GM19455 (cell line): ENCODE measurements at regions not wholly inside any gene's neighbourhood (a gene's known extent, or its start where the extent isn't known, plus 50 kb on each side); places are given as distances from the start of the nearest gene placed in this dataset.
"Not testable (repeated sequence)": the region's sequence is repeated elsewhere in the genome, so short reads cannot be mapped to it uniquely, and the experiment has no call there.

ENCODE experiments used
- ATAC-seq: cut with Tn5 transposase; IDR thresholded peaks from one replicate; pipeline ENCODE4 v1.9.1; 2021; ENCODE audit not compliant: unreplicated experiment

- ATAC-seq, result no peak
These were observed 72.3 kb upstream of the SNTG2 start for GRCh38 chr2:878245-878930.

- no peak for ATAC-seq
These were observed 72.9 kb upstream of the SNTG2 start for GRCh38 chr2:877747-878146.

DNA sequence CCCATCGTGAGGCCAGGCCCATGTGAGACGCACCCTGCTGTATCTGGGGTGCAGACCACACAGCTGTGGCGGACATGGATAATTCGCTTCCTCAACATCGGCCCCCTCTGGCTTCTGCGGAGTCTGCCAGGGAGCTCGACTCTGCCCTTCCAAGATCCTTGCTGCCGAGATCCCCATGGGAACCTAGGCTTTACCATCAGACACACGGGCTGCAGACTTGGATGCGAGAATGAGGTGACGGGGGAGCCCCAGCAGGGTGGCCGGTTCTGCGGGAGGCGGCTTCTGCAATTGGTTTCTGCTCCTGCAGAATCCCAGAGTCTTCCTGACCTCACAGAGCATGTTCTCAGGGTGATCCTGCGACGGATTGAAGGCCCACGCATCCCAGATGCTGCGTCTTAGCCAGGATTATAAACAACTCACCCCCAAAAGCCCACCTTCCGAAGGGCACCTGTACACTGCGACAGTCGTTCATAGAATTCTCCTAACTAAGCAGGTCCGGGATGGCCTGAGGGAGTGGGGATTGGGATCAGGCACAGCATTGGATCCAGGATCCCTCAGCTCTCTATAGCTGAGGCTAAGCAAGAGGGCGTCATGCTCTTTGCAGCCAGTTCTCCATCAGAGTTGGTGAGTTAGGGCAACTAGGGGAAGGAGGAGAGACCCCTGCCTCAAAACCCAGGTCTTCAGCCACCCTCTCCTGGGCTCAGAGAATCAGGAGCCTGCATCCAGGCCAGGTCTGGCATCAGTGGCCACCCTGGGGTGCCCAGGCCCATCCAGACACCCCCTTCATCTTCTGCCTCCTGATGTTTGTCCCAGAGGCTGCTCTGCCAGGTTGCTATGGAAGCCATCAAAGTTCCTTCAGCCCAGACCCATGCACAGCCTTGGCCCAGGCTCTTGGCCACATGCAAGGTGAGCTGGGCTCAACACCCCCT, 74.7 kb upstream of the SNTG2 start:
- no peak for ATAC-seq

DNA sequence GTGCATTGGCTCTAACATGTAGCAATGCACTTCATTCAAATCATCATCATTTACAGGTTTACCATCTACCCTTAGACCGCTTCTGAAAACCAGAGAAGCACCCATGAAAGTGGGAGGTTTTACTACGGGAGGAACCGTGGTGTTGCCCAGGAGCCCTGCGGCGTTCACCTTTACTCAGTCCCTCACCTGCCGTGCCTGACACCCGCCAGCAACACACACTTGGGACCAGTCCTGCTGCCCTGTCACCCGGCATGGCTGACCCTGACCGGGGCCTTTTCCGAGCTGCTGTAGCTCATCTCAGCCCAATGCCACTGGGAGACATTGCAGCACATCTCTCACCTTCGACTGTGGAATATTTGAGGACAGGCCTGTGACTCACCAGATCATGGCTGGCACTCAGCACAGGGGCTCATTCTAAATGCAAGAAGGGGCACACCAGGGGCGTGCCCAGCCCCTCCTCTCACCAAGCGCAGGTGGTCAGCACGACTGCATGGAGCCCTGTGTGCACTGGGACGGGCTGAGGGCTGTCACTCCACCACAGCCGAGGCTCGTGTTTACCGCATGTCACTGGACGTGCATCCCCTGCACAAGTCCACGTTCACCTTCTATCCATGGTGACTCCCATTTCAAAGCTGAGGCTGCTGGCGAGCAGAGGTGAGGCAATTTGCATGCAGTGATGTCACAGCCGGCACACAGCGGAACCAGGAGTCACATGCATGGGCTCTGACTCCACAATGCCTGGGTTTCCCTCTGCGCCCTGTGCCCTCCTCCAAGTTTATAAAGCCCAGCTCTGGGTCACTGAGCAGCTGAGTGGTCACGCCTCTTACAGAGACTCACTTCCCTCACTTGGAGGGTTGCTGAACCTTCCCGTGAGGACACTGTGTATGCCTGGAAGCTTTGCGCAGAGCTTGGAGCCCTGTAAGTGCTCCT, 76.7 kb upstream of the SNTG2 start:
- ATAC-seq, result no peak

DNA sequence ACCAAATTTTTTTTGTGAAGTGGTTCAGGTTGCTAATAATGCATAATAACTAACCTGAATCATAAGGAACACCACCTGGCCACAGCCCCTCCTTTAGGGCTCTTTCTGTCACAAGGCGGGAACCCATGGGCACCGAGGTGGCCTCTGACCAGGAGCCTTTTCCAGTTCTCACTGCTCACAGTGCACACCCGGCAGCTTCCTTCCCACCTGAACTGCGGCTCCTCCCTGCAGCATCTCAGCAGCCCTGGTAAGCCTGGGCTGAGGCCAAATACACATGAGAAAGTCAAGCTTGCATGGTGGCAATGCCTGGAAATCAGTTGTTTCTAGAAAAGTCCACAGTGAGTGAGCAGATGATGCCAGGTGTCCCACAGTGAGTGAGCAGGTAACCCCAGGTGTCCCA, 77.6 kb upstream of the SNTG2 start:
- no peak for ATAC-seq

GRCh38 chr2:871926-872680, 78.5 kb upstream of the SNTG2 start:
- ATAC-seq, result no peak

DNA sequence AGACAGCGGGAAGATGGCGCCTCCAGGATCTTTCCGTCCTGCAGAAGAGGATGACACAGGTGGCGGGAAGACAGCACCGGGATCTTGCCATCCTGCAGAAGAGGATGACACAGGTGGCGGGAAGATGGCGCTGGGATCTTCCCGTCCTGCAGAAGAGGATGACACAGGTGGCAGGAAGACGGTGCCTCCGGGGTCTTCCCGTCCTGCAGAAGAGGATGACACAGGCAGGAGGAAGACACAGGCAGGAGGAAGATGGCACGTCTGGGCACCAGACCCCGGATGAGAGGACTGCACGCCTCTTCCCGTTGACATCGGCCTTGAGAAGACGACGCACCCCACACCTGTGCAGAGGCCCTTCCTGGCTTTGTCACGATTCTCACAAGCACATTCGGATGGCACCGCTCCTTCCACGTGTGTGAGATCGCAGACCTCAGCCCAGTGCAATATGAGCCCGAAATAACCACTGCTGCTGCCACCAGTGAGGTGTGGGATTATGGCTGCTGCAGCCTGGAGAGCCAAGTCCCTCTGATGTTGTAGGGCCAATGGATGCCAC, 79.4 kb upstream of the SNTG2 start:
- no peak for ATAC-seq

DNA sequence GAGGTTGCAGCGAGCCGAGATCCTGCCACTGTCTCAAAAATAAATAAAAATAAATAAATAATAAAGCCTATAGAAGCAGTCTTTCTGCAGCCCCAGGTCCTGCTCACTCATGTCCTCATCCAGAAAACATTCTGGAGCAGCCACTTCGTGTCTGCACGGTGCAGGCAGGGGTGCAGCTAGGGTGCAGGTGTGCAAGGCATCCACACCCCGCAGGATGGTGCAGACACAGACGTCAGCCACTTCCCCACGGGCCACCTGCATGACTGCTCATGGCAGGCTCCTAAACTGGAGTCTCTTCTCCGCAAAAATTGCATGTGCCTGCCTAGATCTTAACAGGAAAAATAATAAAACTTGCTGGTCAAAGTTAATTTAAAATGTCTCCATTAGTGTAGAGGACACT, 80.2 kb upstream of the SNTG2 start:
- ATAC-seq, result no peak

DNA sequence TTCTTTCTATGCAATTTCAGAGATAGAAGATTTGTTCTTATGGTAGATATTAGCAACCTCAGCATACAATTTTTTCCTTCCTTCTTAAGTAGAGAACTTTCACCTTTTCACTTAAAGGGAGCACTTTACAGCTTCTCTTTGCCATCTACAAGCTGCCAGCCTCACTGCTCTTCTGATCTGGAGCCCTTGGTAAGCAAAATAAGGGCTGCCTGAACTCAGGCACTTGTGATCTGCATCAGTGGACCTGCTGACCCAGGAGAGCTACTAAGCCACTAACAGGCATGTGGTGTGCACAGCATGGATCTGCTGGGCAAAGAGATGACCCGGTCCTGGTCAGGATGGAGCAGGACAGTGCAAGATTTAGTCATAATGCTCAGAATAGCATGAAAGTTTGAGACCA, 80.8 kb upstream of the SNTG2 start:
- ATAC-seq, result no peak

GRCh38 chr2:869357-869871, 81.2 kb upstream of the SNTG2 start:
- no peak for ATAC-seq

DNA sequence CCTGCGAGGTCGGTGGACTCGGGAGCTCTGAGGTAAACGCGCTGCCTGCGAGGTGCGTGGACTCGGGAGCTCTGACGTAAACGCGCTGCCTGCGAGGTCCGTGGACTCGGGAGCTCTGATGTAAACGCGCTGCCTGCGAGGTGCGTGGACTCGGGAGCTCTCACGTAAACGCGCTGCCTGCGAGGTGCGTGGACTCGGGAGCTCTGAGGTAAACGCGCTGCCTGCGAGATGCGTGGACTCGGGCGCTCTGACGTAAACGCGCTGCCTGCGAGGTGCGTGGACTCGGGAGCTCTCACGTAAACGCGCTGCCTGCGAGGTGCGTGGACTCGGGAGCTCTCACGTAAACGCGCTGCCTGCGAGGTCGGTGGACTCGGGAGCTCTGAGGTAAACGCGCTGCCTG, 81.8 kb upstream of the SNTG2 start:
- not testable (repeated sequence) for ATAC-seq

DNA sequence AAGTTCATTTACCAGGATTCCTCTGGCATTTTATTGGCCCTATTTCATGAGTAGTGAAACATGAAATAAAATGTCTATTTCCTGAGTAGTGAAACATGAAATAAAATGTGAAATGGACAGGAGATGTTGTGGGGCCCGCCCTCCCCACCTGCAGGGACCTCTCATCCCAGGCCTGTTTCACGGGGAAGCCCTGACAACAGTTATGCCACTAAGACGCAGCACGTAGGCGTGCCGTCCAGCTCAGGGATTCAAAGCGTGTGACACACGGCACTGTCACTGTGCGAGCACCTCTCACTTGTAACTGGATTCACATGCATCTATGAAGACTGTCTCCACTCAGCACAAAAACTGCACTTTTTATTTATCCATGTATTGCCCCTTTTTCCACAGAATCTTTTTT, 83.4 kb upstream of the SNTG2 start:
- no peak for ATAC-seq

DNA sequence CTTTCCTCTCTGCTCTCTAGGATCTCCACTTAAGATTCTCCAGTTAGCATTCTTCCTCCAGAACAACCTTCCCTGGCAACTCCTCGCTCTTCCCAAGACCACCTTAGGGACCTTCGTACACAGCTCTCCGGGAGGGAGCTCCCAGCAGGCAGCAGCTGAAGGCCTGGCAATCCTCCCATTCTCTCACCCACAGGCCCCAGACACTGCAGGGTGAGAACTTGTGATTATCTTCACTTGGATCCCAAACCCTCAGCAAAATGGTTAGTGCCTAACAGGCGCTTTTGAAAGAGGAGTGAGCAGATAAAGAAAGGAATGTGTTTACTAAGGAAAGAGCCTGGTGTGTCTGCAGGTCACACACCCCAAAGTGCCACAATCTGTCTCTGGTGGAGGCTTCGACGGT, 83.8 kb upstream of the SNTG2 start:
- ATAC-seq, result no peak

DNA sequence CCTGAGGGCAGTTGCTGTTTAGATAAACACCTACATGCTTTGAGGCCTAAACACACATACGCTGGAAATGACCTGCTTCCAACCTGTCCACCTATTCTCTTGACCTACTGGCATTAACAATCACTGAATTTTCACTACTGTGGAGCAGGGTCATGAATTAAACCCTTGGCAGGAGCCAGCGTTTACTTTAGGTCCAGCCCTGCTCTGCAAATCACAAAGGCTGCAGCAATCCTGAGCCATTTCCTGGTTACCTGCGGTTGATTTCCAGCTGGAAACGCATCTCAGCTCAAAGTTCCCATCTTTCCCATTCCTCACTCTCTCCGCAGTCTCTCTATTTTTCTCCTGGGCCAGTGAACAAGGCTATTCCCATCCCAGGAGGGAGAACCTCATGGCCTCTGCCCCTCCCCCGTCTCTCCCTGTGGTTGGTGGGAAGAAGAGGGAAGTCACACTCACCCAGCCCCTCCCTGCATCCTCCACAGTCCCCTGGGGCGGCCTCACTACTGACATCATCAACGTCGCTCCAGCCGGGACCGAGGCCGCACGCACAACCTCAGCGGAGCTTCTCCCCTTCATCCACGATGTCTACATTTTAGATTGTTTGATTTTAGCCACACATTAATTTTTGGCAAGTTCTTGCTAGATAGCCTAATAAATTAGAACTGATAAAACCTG, 84.5 kb upstream of the SNTG2 start:
- no peak for ATAC-seq

DNA sequence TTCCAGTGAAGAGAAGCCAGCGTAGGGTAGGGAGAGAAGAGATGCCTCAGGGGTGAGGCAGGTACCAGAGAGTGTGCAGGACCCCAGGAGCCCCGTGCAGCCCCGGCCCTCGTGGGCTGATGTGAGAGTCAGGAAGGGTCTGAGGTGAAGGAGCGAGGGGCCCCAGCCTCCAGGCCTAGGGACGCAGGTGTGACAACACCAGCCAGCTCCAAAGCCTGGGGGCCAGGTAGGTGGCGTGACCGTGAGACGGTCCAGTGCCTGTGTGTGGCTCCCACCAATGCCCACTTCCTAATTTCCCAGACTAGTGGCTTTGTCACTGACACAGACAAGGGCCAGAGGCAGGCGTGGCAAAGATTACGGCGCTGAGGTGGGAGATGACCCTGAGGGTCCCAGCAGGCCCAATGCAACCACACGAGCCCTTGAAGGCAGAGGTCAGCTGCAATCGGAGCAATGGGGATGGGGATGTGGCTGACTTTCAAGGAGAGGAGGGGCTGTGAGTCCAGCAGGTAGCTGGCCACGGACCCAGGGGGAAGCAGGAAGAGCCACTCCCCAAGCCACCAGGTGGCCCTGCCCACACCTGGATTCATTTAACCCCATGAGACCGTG, 86.0 kb upstream of the SNTG2 start:
- no peak for ATAC-seq

- ATAC-seq, result no peak
These were observed 86.8 kb upstream of the SNTG2 start for GRCh38 chr2:863732-864450.

GRCh38 chr2:862731-863466, 87.8 kb upstream of the SNTG2 start:
- ATAC-seq, result no peak

DNA sequence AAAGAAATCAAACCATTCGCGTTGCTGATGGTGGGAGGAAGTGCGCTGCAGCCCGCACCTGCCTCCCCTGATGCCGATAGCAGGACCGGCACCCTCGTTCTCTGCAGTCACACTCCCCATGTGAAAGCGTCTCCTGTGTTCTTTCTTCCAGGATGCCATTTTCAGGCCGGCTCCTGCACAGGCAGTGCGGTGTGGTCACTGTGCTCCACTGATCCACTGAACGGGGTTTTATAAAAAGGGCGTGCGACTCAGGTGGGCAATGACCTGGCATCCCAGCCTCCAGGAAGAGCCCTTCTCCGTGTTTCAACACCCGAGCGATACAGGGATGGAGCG, 88.3 kb upstream of the SNTG2 start:
- no peak for ATAC-seq
